Neuronal stem cell (in vitro differentiated cells): ENCODE measurements at regions not wholly inside any gene's neighbourhood (a gene's known extent, or its start where the extent isn't known, plus 50 kb on each side); places are given as distances from the start of the nearest gene placed in this dataset.
A peak's percentile ranks its signal among the peaks of the same experiment; 100 is the strongest.
"Not testable (repeated sequence)": the region's sequence is repeated elsewhere in the genome, so short reads cannot be mapped to it uniquely, and the experiment has no call there.

Experiments used
- DNase-seq: peaks from one replicate; pipeline ENCODE4 v3.0.0-alpha.2; 2013; ENCODE audit warnings: low spot score
- H2AFZ ChIP-seq: one replicate; pipeline ENCODE4 v1.6.1; 2013; ENCODE audit warnings: mild to moderate bottlenecking, low read length, inconsistent platforms
- H2AK5ac ChIP-seq: 2 replicates; pipeline ENCODE4 v1.6.1; 2013; ENCODE audit warnings: low read depth, mild to moderate bottlenecking, inconsistent platforms, low read length, moderate library complexity, mixed read lengths
- H2BK120ac ChIP-seq: 2 replicates; pipeline ENCODE4 v1.6.1; 2013; ENCODE audit warnings: low read depth, mild to moderate bottlenecking, inconsistent platforms, low read length, moderate library complexity, mixed read lengths
- H2BK12ac ChIP-seq: one replicate; pipeline ENCODE4 v1.6.1; 2013; ENCODE audit warnings: low read length, inconsistent platforms
- H2BK15ac ChIP-seq: 2 replicates; pipeline ENCODE4 v1.6.1; 2013; ENCODE audit warnings: mild to moderate bottlenecking, low read length, inconsistent platforms, mixed read lengths
- H2BK5ac ChIP-seq: one replicate; pipeline ENCODE4 v1.6.1; 2013; ENCODE audit warnings: inconsistent platforms, mild to moderate bottlenecking, low read length, moderate library complexity
- H3K14ac ChIP-seq: one replicate; pipeline ENCODE4 v1.6.1; 2013; ENCODE audit warnings: low read length, inconsistent platforms
- H3K18ac ChIP-seq: 2 replicates; pipeline ENCODE4 v1.6.1; 2013; ENCODE audit warnings: low read length, inconsistent platforms
- H3K23ac ChIP-seq: 2 replicates; pipeline ENCODE4 v1.6.1; 2013; ENCODE audit warnings: low read depth, mild to moderate bottlenecking, mixed read lengths, low read length, inconsistent platforms; ENCODE audit not compliant: poor library complexity
- H3K27ac ChIP-seq: replicated peaks from 3 replicates; pipeline ENCODE4 v1.5.1; 2013; ENCODE audit warnings: low read length, inconsistent platforms
- H3K27me3 ChIP-seq, 3 experiments: 2 replicates each; pipeline ENCODE4 v1.6.1; 2013; ENCODE audit warnings: low read length in 3 of 3, mild to moderate bottlenecking in 2 of 3, inconsistent platforms in 1 of 3, low read depth in 1 of 3, mixed read lengths in 1 of 3, moderate library complexity in 1 of 3; ENCODE audit not compliant: control insufficient read depth in 3 of 3, insufficient read depth in 3 of 3
- H3K36me3 ChIP-seq, 2 donors: replicated peaks in 1 of 2; 2 replicates each; pipeline ENCODE4 v1.6.1; 2013; ENCODE audit warnings: low read length in 2 of 2; ENCODE audit not compliant: control insufficient read depth in 2 of 2, insufficient read depth in 2 of 2
- H3K4ac ChIP-seq: 2 replicates; pipeline ENCODE4 v1.6.1; 2013; ENCODE audit warnings: inconsistent platforms, mild to moderate bottlenecking, low read length, moderate library complexity
- H3K4me1 ChIP-seq, 2 donors: 1 replicate in 1 of 2; 2 replicates in 1 of 2; pipeline ENCODE4 v1.6.1; 2013; ENCODE audit warnings: low read length in 2 of 2, low read depth in 1 of 2; ENCODE audit not compliant: control insufficient read depth in 2 of 2, insufficient read depth in 1 of 2
- H3K4me2 ChIP-seq: one replicate; pipeline ENCODE4 v1.6.1; 2013; ENCODE audit warnings: mild to moderate bottlenecking, low read length, inconsistent platforms; ENCODE audit not compliant: insufficient read depth, poor library complexity, severe bottlenecking
- H3K4me3 ChIP-seq, 2 donors: 2 replicates each; pipeline ENCODE4 v1.5.1; 2013; ENCODE audit warnings: low read length in 2 of 2, mild to moderate bottlenecking in 2 of 2, inconsistent platforms in 1 of 2, moderate library complexity in 1 of 2
- H3K79me1 ChIP-seq: one replicate; pipeline ENCODE4 v1.6.1; 2013; ENCODE audit warnings: low read depth, mild to moderate bottlenecking, inconsistent platforms, low read length, moderate library complexity
- H3K9ac ChIP-seq: one replicate; pipeline ENCODE4 v1.6.1; 2013; ENCODE audit warnings: mild to moderate bottlenecking, low read depth, low read length, inconsistent platforms; ENCODE audit not compliant: poor library complexity
- H3K9me3 ChIP-seq, 2 donors: replicated peaks in 1 of 2; 2 replicates each; pipeline versions ENCODE3 to v1.6.1; 2013; ENCODE audit warnings: low read length in 2 of 2, mild to moderate bottlenecking in 2 of 2, inconsistent platforms in 1 of 2, low read depth in 1 of 2, mixed read lengths in 1 of 2, moderate library complexity in 1 of 2; ENCODE audit not compliant: control insufficient read depth in 2 of 2, insufficient read depth in 1 of 2
- H4K8ac ChIP-seq: one replicate; pipeline ENCODE4 v1.6.1; 2013; ENCODE audit warnings: low read depth, mild to moderate bottlenecking, inconsistent platforms, low read length, moderate library complexity
- H4K91ac ChIP-seq: one replicate; pipeline ENCODE4 v1.6.1; 2013; ENCODE audit warnings: low read length, low read depth, mild to moderate bottlenecking, inconsistent platforms; ENCODE audit not compliant: poor library complexity
- WGBS, 2 donors: extraction: QIAGEN DNeasy Blood & Tissue Kit; methylation state at CpG; one replicate each; pipeline ENCODE4 v1.1.7; 2013; ENCODE audit warnings: missing lambda C conversion rate in 2 of 2, mixed read lengths in 1 of 2; ENCODE audit not compliant: insufficient read length in 2 of 2, insufficient replicate concordance in 1 of 2; ENCODE audit errors: extremely low coverage in 2 of 2; 5-methylcytosine and 5-hydroxymethylcytosine counted together

DNA sequence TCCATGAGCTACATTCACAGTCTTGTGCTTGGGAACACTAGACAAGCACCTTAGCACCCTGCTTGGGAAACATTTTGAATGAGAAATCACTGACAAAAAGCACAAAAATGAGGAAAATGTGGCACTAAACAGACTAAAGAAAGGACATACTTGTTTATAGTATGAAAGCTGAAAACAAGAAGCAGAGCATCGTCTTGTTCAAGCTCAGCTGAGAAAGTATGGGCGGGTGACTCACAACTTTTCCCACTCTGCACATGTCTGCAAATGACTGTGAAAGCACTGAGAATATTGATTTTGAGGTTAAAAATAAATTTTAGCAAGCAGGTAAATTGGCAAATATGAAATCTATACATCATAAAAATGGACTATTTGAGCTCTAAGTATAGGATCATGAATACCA lies 725.3 kb downstream of the COL12A1 start:
- Histone ChIP-seq H3K27ac (no peak overlapping the region), H3K18ac (no peak overlapping the region), H3K4ac (no peak overlapping the region), H3K27me3 (no peaks in the 10 kb centered on the region), H3K4me1 (no peaks in the 10 kb centered on the region), H2BK15ac (no peak overlapping the region), H2AK5ac (no peak overlapping the region), H3K4me3 (no peak overlapping the region), H3K9me3 (no peaks in the 10 kb centered on the region), H3K4me2 (no peak overlapping the region), H3K14ac (no peak overlapping the region), H3K23ac (no peak overlapping the region), H2AFZ (no peak overlapping the region), H2BK12ac (no peak overlapping the region), H4K8ac (no peak overlapping the region), H3K9ac (no peak overlapping the region), H2BK120ac (no peak overlapping the region), H3K36me3 (no peaks in the 10 kb centered on the region), H2BK5ac (no peak overlapping the region), H3K79me1 (no peaks in the 10 kb centered on the region), H4K91ac (no peak overlapping the region)
- no CpG with 5 or more reads among the region's 2 CpGs for WGBS, 2 donors
- DNase-seq: no peak

DNA sequence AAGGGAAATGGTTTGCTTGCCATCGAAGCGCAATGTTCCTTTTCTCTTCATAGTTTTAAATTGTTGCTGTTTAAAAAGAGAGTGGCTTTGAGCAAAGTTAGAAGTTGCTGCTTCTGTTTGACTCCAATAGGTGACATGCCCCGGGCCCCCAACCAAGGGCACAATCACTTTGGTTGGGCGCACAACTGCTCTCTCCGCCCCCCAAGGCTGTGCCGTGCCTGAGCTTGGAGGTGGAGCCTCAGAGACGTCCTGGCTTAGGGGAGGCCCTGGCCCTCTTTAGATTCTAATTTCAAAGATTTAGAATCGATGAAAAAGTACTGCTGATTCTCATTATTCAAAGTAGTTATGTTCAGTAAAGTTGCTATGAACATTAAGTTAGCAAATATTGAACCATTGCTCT lies 725.9 kb downstream of the COL12A1 start:
- H3K18ac ChIP-seq: peak overlapping the region; percentile 40
- no peaks in the 10 kb centered on the region for H3K4me1 ChIP-seq
- no peaks in the 10 kb centered on the region for H3K27me3 ChIP-seq
- DNase-seq: no peak
- H3K9me3 ChIP-seq: no peaks in the 10 kb centered on the region
- H3K14ac ChIP-seq: no peak overlapping the region
- no peaks in the 10 kb centered on the region for H3K79me1 ChIP-seq
- no peak overlapping the region for H2BK120ac ChIP-seq
- H3K36me3 ChIP-seq: no peaks in the 10 kb centered on the region
- no peak overlapping the region for H3K4me3 ChIP-seq
- no peak overlapping the region for H3K23ac ChIP-seq
- no peak overlapping the region for H4K8ac ChIP-seq
- no peak overlapping the region for H2BK5ac ChIP-seq
- no peak overlapping the region for H2AFZ ChIP-seq
- H2BK12ac ChIP-seq: no peak overlapping the region
- no peak overlapping the region for H3K27ac ChIP-seq
- no CpG with 5 or more reads among the region's 8 CpGs for WGBS, 2 donors
- H2BK15ac ChIP-seq: no peak overlapping the region
- no peak overlapping the region for H3K4ac ChIP-seq
- no peak overlapping the region for H3K9ac ChIP-seq
- no peak overlapping the region for H3K4me2 ChIP-seq
- no peak overlapping the region for H2AK5ac ChIP-seq
- no peak overlapping the region for H4K91ac ChIP-seq

DNA sequence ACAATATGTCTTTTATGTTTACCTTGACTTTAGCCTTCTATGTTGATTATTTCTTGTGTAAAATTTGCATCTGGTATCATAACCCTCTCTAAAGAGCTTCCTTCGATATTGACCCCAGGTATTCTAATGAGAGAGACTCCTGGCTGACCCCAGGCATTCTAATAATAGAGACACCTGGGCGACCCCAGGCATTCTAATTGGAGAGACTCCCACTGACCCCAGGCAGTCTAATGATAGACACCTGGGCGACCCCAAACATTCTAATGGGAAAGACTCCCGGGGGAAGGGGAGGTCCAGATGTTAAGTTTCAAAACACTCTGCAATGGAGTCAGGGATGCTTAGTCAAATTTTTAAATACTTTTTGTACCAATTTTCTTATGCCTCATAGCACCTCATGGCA lies 726.4 kb downstream of the COL12A1 start:
- Histone ChIP-seq H3K79me1 (no peaks in the 10 kb centered on the region), H3K18ac (no peak overlapping the region), H3K4ac (no peak overlapping the region), H2AFZ (no peak overlapping the region), H3K36me3 (no peaks in the 10 kb centered on the region), H3K27me3 (no peaks in the 10 kb centered on the region), H3K4me3 (no peak overlapping the region), H2AK5ac (no peak overlapping the region), H3K14ac (no peak overlapping the region), H2BK12ac (no peak overlapping the region), H4K8ac (no peak overlapping the region), H3K23ac (no peak overlapping the region), H2BK15ac (no peak overlapping the region), H2BK120ac (no peak overlapping the region), H3K9me3 (no peaks in the 10 kb centered on the region), H3K27ac (no peak overlapping the region), H3K4me1 (no peaks in the 10 kb centered on the region), H2BK5ac (no peak overlapping the region), H3K4me2 (no peak overlapping the region), H3K9ac (no peak overlapping the region), H4K91ac (no peak overlapping the region)
- no peak for DNase-seq
- no CpG with 5 or more reads among the region's 4 CpGs for WGBS, 2 donors

DNA sequence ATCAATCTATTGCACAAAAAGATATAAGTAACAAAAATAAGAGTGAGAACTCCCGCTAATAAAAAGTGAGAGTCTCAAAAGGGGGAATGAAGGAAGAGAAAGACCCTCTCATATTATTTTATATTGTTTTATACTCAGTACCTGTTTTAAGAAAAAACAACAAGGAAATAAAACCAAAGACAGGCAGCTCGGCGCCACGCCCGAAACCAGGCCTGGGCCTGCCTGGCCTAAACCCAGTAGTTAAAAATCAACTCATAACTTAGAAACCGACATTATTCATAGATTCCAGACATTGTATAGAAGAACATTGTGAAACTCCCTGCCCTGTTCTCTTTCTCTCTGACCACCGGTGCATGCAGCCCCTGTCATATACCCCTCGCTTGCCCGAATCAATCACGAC lies 731.8 kb downstream of the COL12A1 start:
- H4K8ac ChIP-seq, H3K9ac ChIP-seq, H3K14ac ChIP-seq, H2BK15ac ChIP-seq, H3K4me1 ChIP-seq, H3K27me3 ChIP-seq, H2BK120ac ChIP-seq, H2BK12ac ChIP-seq, H3K79me1 ChIP-seq, H3K27ac ChIP-seq, H3K36me3 ChIP-seq, DNase-seq, H4K91ac ChIP-seq, H3K9me3 ChIP-seq, H3K4me2 ChIP-seq, H2AFZ ChIP-seq, H3K18ac ChIP-seq, H2AK5ac ChIP-seq, H2BK5ac ChIP-seq, H3K4ac ChIP-seq, H3K23ac ChIP-seq, H3K4me3 ChIP-seq: not testable (repeated sequence)
- no CpG with 5 or more reads among the region's 10 CpGs for WGBS, 2 donors
